ENCODE measurements at regions not wholly inside any gene's neighbourhood (a gene's known extent, or its start where the extent isn't known, plus 50 kb on each side); places are given as distances from the start of the nearest gene placed in this dataset.

- H3K27ac ChIP-seq (ENCODE audit: low read depth, low read length, poor library complexity, severe bottlenecking) = no peak overlapping the region
- no peaks in the 10 kb centered on the region for H3K9me2 ChIP-seq (ENCODE audit: low read depth, low read length)
- TF ChIP-seq EZH2 (IDR thresholded peaks at IDR 0.05; ENCODE audit: borderline replicate concordance, low read length) = no peak
- no peak for TF ChIP-seq CTCF (IDR thresholded peaks at IDR 0.05; ENCODE audit: low read length)
- H3K36me3 ChIP-seq (ENCODE audit: insufficient read depth, low read length) = no peaks in the 10 kb centered on the region
- H3K9ac ChIP-seq (ENCODE audit: low read length) = no peak overlapping the region
- no peak overlapping the region for H3K4me3 ChIP-seq (ENCODE audit: low read depth, low read length, poor library complexity, severe bottlenecking)
- H2AFZ ChIP-seq (ENCODE audit: low read length) = no peak overlapping the region
- H3K4me2 ChIP-seq (ENCODE audit: low read length) = no peak overlapping the region
- no peaks in the 10 kb centered on the region for H3K79me2 ChIP-seq (ENCODE audit: insufficient read depth, low read length)
- no peaks in the 10 kb centered on the region for H3F3A ChIP-seq (ENCODE audit: insufficient read depth, low read length)
- H3K9me3 ChIP-seq (ENCODE audit: low read length) = no peaks in the 10 kb centered on the region
- H3K27me3 ChIP-seq (ENCODE audit: insufficient read depth, low read length) = no peaks in the 10 kb centered on the region
- no peaks in the 10 kb centered on the region for H4K20me1 ChIP-seq (ENCODE audit: insufficient read depth, low read length)
- no peaks in the 10 kb centered on the region for H3K4me1 ChIP-seq (ENCODE audit: insufficient read depth, low read length, severe bottlenecking)
These were observed 408.7 kb upstream of the PKN2 start for GRCh38 chr1:88275259-88275862.

- no peaks in the 10 kb centered on the region for H3K36me3 ChIP-seq (ENCODE audit: insufficient read depth, low read length)
- no peak for TF ChIP-seq EZH2 (IDR thresholded peaks at IDR 0.05; ENCODE audit: borderline replicate concordance, low read length)
- no peak for TF ChIP-seq CTCF (IDR thresholded peaks at IDR 0.05; ENCODE audit: low read length)
- H3K27ac ChIP-seq (ENCODE audit: low read depth, low read length, poor library complexity, severe bottlenecking) = no peak overlapping the region
- H3K9me3 ChIP-seq (ENCODE audit: low read length) = no peaks in the 10 kb centered on the region
- no peaks in the 10 kb centered on the region for H3K79me2 ChIP-seq (ENCODE audit: insufficient read depth, low read length)
- H3K27me3 ChIP-seq (ENCODE audit: insufficient read depth, low read length) = no peaks in the 10 kb centered on the region
- no peaks in the 10 kb centered on the region for H4K20me1 ChIP-seq (ENCODE audit: insufficient read depth, low read length)
- no peak overlapping the region for H2AFZ ChIP-seq (ENCODE audit: low read length)
- no peaks in the 10 kb centered on the region for H3K9me2 ChIP-seq (ENCODE audit: low read depth, low read length)
- H3K4me1 ChIP-seq (ENCODE audit: insufficient read depth, low read length, severe bottlenecking) = no peaks in the 10 kb centered on the region
- no peak overlapping the region for H3K4me3 ChIP-seq (ENCODE audit: low read depth, low read length, poor library complexity, severe bottlenecking)
- H3K4me2 ChIP-seq (ENCODE audit: low read length) = no peak overlapping the region
- no peak overlapping the region for H3K9ac ChIP-seq (ENCODE audit: low read length)
- H3F3A ChIP-seq (ENCODE audit: insufficient read depth, low read length) = no peaks in the 10 kb centered on the region
These were observed 407.9 kb upstream of the PKN2 start for GRCh38 chr1:88276163-88276562.

- no peak overlapping the region for H2AFZ ChIP-seq (ENCODE audit: low read length)
- H3K9ac ChIP-seq (ENCODE audit: low read length) = no peak overlapping the region
- no peaks in the 10 kb centered on the region for H3K79me2 ChIP-seq (ENCODE audit: insufficient read depth, low read length)
- no peaks in the 10 kb centered on the region for H3K9me2 ChIP-seq (ENCODE audit: low read depth, low read length)
- H3K9me3 ChIP-seq (ENCODE audit: low read length) = no peaks in the 10 kb centered on the region
- no peaks in the 10 kb centered on the region for H3K27me3 ChIP-seq (ENCODE audit: insufficient read depth, low read length)
- TF ChIP-seq EZH2 (IDR thresholded peaks at IDR 0.05; ENCODE audit: borderline replicate concordance, low read length) (no peak), CTCF (IDR thresholded peaks at IDR 0.05; ENCODE audit: low read length) (no peak)
- no peak overlapping the region for H3K4me2 ChIP-seq (ENCODE audit: low read length)
- H3K27ac ChIP-seq (ENCODE audit: low read depth, low read length, poor library complexity, severe bottlenecking) = no peak overlapping the region
- no peaks in the 10 kb centered on the region for H3F3A ChIP-seq (ENCODE audit: insufficient read depth, low read length)
- no peaks in the 10 kb centered on the region for H3K36me3 ChIP-seq (ENCODE audit: insufficient read depth, low read length)
- H3K4me3 ChIP-seq (ENCODE audit: low read depth, low read length, poor library complexity, severe bottlenecking) = no peak overlapping the region
- no peaks in the 10 kb centered on the region for H4K20me1 ChIP-seq (ENCODE audit: insufficient read depth, low read length)
- H3K4me1 ChIP-seq (ENCODE audit: insufficient read depth, low read length, severe bottlenecking) = no peaks in the 10 kb centered on the region
These were observed 400.0 kb upstream of the PKN2 start for GRCh38 chr1:88284066-88284465.

All from OCI-LY1 (cell line).